ENCODE measurements at regions not wholly inside any gene's neighbourhood (a gene's known extent, or its start where the extent isn't known, plus 50 kb on each side); places are given as distances from the start of the nearest gene placed in this dataset.

DNA sequence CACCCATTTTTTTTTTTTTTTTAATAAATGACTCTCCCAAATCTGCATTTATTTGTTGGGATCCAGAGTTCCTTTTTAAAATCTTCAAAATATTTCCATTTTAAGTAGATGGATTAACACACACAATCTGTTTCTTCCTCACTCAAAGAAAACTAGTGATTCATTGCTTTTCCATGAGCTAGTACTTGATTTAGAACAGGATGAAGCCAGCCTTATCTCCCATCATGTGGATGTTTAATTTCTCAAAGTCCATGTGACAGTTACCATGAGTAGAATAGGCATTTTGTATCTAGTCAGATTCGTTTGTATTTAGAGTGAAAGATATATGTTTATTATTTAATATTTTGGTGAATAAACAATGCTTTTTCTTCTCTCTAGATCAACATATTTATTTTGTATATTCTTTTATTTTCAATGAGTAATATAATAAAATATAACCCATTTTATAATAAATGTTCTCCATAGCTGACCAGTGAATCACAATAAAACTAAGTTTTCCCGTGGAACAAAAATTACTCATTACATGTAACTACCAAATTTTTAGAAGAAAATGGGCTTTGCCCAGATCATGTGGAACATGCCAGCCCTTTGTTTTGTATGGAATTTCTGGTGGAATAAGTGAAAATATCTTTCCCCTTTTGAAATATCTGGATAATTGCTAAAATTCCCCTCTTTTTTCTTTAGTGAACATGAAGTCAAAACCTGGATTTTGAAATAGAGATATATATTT lies 54.9 kb upstream of the RPS23 start:
- H4K20me1 ChIP-seq (replicated peaks in 1 of 2; ENCODE audit: control insufficient read depth in 1 of 2, insufficient read depth in 2 of 2, low read length in 2 of 2), result no peaks in the 10 kb centered on the region
- H3K9me3 ChIP-seq (ENCODE audit: insufficient read depth in 2 of 2, low read depth in 1 of 2, low read length in 1 of 2), result peaks cover 0 to 6% of the 10 kb centered on the region in 2 experiments; a peak in 2 of 4 replicates
- no peak overlapping the region for H2BK12ac ChIP-seq (ENCODE audit: low read depth, low read length)
- ChIA-PET CTCF (ENCODE audit: partially characterized antibody) (interaction anchor here (0.6 to 1.4 kb wide), 2 partner anchors 20 to 822 kb away, joined by 3 to 4 read pairs; no protein-coding TSS in a partner anchor), POLR2A (ENCODE audit: partially characterized antibody) (interaction anchor here (0.7 kb wide), 1 partner anchor 954 kb away, joined by 3 read pairs; no protein-coding TSS in a partner anchor)
- H3K79me1 ChIP-seq (ENCODE audit: low read depth, low read length), result no peaks in the 10 kb centered on the region
- H3K23me2 ChIP-seq (ENCODE audit: low read depth, low read length), result no peaks in the 10 kb centered on the region
- H4K91ac ChIP-seq (replicated peaks; ENCODE audit: insufficient read length, low read length), result no peak overlapping the region
- H4K5ac ChIP-seq (ENCODE audit: insufficient read length, low read depth, low read length), result no peak overlapping the region
- no peak overlapping the region for H2BK15ac ChIP-seq (ENCODE audit: low read length)
- H3K14ac ChIP-seq (ENCODE audit: insufficient read length), result no peak overlapping the region
- H3K56ac ChIP-seq (replicated peaks; ENCODE audit: insufficient read length, low read depth, low read length), result no peak overlapping the region
- H3K4me3 ChIP-seq (ENCODE audit: extremely low read depth in 1 of 4, insufficient read depth in 2 of 4, low read depth in 3 of 4, low read length in 4 of 4), result no peak overlapping the region
- H2BK20ac ChIP-seq (ENCODE audit: low read length), result no peak overlapping the region
- H2BK120ac ChIP-seq (replicated peaks; ENCODE audit: low read depth, low read length), result no peak overlapping the region
- no peak overlapping the region for H3K23ac ChIP-seq (ENCODE audit: insufficient read length)
- WGBS, 2 experiments (ENCODE audit: extremely low coverage in 1 of 2, insufficient coverage in 1 of 2, insufficient read length in 1 of 2, insufficient replicate concordance in 2 of 2, low coverage in 1 of 2, low lambda C conversion rate in 2 of 2, missing lambda C conversion rate in 1 of 2), result 93% methylated on average over 2 of the region's 2 CpGs; no CpG with 5 or more reads in 1 of the 2 experiments
- H2AFZ ChIP-seq (ENCODE audit: low read length), result no peak overlapping the region
- H3K4me1 ChIP-seq (replicated peaks in 1 of 4; ENCODE audit: control insufficient read depth in 3 of 4, insufficient read depth in 4 of 4, low read length in 3 of 4), result no peaks in the 10 kb centered on the region
- H3K36me3 ChIP-seq (ENCODE audit: control insufficient read depth in 2 of 4, insufficient read depth in 4 of 4, low read length in 3 of 4), result no peaks in the 10 kb centered on the region
- FAIRE-seq, result no peak
- H3K27ac ChIP-seq (ENCODE audit: low read depth, low read length), result no peak overlapping the region
- no peak overlapping the region for H2BK5ac ChIP-seq (ENCODE audit: low read depth, low read length)
- DNase-seq (ENCODE audit: low read depth in 1 of 2, low spot score in 2 of 2), result no peak
- peaks cover 0 to 2% (median 0%) of the 10 kb centered on the region in 4 experiments; a peak in 1 of 7 replicates for H3K27me3 ChIP-seq (replicated peaks in 1 of 4; ENCODE audit: control insufficient read depth in 3 of 4, extremely low read depth in 1 of 4, insufficient read depth in 3 of 4, low read length in 3 of 4)
- H3K4ac ChIP-seq (replicated peaks; ENCODE audit: insufficient read length, low read depth, low read length), result no peak overlapping the region
- H3K79me2 ChIP-seq (ENCODE audit: control insufficient read depth in 1 of 2, insufficient read depth in 2 of 2, low read length in 2 of 2), result no peaks in the 10 kb centered on the region
- no peak overlapping the region for H3K4me2 ChIP-seq (ENCODE audit: insufficient read depth in 1 of 2, low read depth in 2 of 2, low read length in 2 of 2)
- H4K8ac ChIP-seq (ENCODE audit: extremely low read depth, insufficient read depth, low read length), result no peak overlapping the region
- no peak overlapping the region for H2AK5ac ChIP-seq (ENCODE audit: low read depth, low read length)
- no peak overlapping the region for H3K18ac ChIP-seq (ENCODE audit: extremely low read depth, low read length)
- H3K9ac ChIP-seq (replicated peaks in 1 of 4; ENCODE audit: extremely low read depth in 1 of 4, low read depth in 3 of 4, low read length in 3 of 4), result no peak overlapping the region
- no peak for TF ChIP-seq TAF7 (optimal IDR thresholded peaks at IDR 0.05; ENCODE audit: borderline replicate concordance, low read depth, low read length)
- no peak for TF ChIP-seq EZH2 (IDR thresholded peaks at IDR 0.05; ENCODE audit: low read depth, low read length, severe bottlenecking)
- TF ChIP-seq SIN3A (conservative IDR thresholded peaks at IDR 0.05 in 1 of 2, IDR thresholded peaks at IDR 0.05 in 1 of 2; ENCODE audit: low read depth in 1 of 2, low read length in 2 of 2), result no peak
- TF ChIP-seq FOSL1 (IDR thresholded peaks at IDR 0.05; ENCODE audit: insufficient read depth, low read depth, low read length), result no peak
- TF ChIP-seq RBBP5 (IDR thresholded peaks at IDR 0.05; ENCODE audit: borderline replicate concordance, low read depth, low read length), result no peak
- no peak for TF ChIP-seq TEAD4 (IDR thresholded peaks at IDR 0.05; ENCODE audit: low read depth, low read length)
- no peak for TF ChIP-seq SAP30 (IDR thresholded peaks at IDR 0.05; ENCODE audit: insufficient read depth, insufficient replicate concordance, low read length)
- no peak for TF ChIP-seq POU5F1 (IDR thresholded peaks at IDR 0.05; ENCODE audit: low read depth, low read length)
- no peak for TF ChIP-seq TAF1 (IDR thresholded peaks at IDR 0.05; ENCODE audit: low read depth, low read length)

Measured in H1 (cell line).